ENCODE measurements at regions not wholly inside any gene's neighbourhood (a gene's known extent, or its start where the extent isn't known, plus 50 kb on each side); places are given as distances from the start of the nearest gene placed in this dataset.
A peak's percentile ranks its signal among the peaks of the same experiment; 100 is the strongest.
"Not testable (repeated sequence)": the region's sequence is repeated elsewhere in the genome, so short reads cannot be mapped to it uniquely, and the experiment has no call there.

DNA sequence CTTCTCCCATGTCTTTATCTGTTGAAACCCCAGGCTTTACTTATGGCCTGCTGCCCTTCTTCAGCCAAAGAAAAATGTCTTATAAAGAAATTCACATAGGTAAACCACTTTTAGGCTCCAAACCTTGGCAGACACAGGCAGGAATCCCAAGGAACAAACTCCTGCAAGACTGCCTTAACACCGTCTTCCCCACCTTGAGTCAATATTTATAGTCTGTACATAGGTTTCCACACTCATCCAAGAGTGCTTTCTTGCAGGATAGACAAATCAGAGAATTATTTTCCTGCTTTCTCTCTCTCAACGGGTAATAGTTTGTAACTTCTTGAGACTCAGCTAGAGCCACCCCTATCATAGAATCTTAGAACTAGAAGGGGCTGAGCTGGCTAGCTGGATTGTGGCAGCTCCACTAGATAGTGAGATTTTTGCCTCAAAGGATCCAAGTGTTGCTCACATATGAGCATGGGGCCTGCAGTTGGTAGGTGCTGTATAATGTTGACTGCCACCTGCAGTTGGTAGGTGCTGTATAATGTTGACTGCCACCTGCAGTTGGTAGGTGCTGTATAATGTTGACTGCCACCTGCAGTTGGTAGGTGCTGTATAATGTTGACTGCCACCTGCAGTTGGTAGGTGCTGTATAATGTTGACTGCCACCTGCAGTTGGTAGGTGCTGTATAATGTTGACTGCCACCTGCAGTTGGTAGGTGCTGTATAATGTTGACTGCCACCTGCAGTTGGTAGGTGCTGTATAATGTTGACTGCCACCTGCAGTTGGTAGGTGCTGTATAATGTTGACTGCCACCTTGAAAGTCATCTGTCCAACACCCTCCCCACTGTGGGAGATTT lies 142.5 kb downstream of the MINAR1 start:
- WGBS (ENCODE audit: insufficient coverage): 40% methylated on average over 1 of the region's 2 CpGs
- H3K27me3 Mint-ChIP-seq: peaks cover 6 to 11% of the 10 kb centered on the region in 2 donors
- H3K4me3 Mint-ChIP-seq: not testable (repeated sequence)

DNA sequence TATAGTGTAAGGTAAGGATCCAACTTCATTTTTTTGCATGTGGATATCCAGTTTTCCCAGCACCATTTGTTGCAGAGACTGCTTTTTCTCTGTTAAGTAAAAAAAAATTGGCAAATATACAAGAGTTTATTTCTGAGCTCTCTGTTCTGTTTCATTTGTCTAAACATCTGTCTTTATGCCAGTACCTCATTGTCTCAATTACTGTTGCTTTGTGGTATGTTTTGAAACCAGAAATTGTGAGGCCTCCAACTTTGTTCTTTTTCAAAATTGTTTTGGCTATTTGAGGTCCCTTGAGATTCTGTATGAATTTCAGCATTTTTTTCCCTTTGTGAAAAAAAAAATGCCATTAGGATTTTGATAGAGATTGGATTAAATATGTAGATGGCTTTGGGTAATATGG lies 150.5 kb downstream of the MINAR1 start:
- H3K27ac Mint-ChIP-seq: no peak overlapping the region
- no peak overlapping the region for H3K4me3 Mint-ChIP-seq
- Histone ChIP-seq H3K36me3 (ENCODE audit: control insufficient read depth in 2 of 2, extremely low read depth in 1 of 2, insufficient read depth in 1 of 2, low read length in 1 of 2) (no peaks in the 10 kb centered on the region), H3K27ac (ENCODE audit: low read length) (no peak overlapping the region), H3K4me1 (ENCODE audit: control insufficient read depth in 1 of 2, extremely low read depth in 1 of 2, insufficient read depth in 2 of 2, low read length in 2 of 2) (no peaks in the 10 kb centered on the region), H3K27me3 (replicated peaks in 1 of 2; ENCODE audit: control insufficient read depth in 2 of 2, extremely low read depth in 1 of 2, insufficient read depth in 2 of 2, low read length in 1 of 2) (no peaks in the 10 kb centered on the region), H3K4me3 (ENCODE audit: control insufficient read depth in 1 of 2, extremely low read depth in 1 of 2, low read length in 1 of 2) (no peak overlapping the region), H3K9me3 (no peaks in the 10 kb centered on the region)
- H3K9me3 Mint-ChIP-seq: no peaks in the 10 kb centered on the region
- DNase-seq (no peak), ATAC-seq (replicated peaks in 1 of 4) (no peak)
- peaks cover 28 to 30% of the 10 kb centered on the region in 2 donors for H3K27me3 Mint-ChIP-seq
- no peaks in the 10 kb centered on the region for H3K36me3 Mint-ChIP-seq
- ChIA-PET CTCF (no interaction called here), POLR2A (no interaction called here)
- H3K4me1 Mint-ChIP-seq: no peaks in the 10 kb centered on the region

More for the DNA sequence above, 142.5 kb downstream of the MINAR1 start:
- H3K4me1 ChIP-seq (ENCODE audit: control insufficient read depth in 1 of 2, extremely low read depth in 1 of 2, insufficient read depth in 2 of 2, low read length in 2 of 2); ATAC-seq (replicated peaks in 1 of 4); DNase-seq; H3K4me1 Mint-ChIP-seq; H3K27me3 ChIP-seq (replicated peaks in 1 of 2; ENCODE audit: control insufficient read depth in 2 of 2, extremely low read depth in 1 of 2, insufficient read depth in 2 of 2, low read length in 1 of 2); H3K36me3 Mint-ChIP-seq; H3K27ac ChIP-seq (ENCODE audit: low read length); H3K9me3 Mint-ChIP-seq; H3K4me3 ChIP-seq (ENCODE audit: control insufficient read depth in 1 of 2, extremely low read depth in 1 of 2, low read length in 1 of 2); H3K27ac Mint-ChIP-seq; CTCF ChIA-PET; H3K36me3 ChIP-seq (ENCODE audit: control insufficient read depth in 2 of 2, extremely low read depth in 1 of 2, insufficient read depth in 1 of 2, low read length in 1 of 2); H3K9me3 ChIP-seq; POLR2A ChIA-PET: not testable (repeated sequence)

DNA sequence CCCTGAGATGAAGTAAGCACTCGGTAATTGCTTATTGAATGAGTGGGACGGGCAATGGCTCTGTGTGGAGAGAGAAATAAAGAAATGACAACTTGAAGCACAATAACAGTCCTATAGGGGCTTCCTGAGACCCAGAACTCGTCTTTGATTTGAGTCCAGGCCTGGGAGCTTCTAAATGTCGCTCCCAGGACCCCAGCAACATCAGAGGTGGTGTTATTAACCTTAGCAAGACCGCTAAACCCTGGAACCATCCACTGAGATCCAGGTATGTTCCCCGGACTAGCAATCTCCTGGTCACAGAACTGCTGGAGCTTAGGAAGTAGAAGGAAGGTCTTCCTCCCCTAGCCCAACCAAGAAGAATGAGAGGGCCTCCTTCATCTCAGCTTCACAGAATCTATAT lies 160.0 kb downstream of the MINAR1 start:
- H3K27me3 Mint-ChIP-seq: peaks cover 22 to 29% of the 10 kb centered on the region in 2 donors
- H3K36me3 ChIP-seq (ENCODE audit: control insufficient read depth in 2 of 2, extremely low read depth in 1 of 2, insufficient read depth in 1 of 2, low read length in 1 of 2): no peaks in the 10 kb centered on the region
- no peaks in the 10 kb centered on the region for H3K4me1 Mint-ChIP-seq
- DNase-seq (no peak), ATAC-seq (replicated peaks in 1 of 4) (no peak)
- no peaks in the 10 kb centered on the region for H3K4me1 ChIP-seq (ENCODE audit: control insufficient read depth in 1 of 2, extremely low read depth in 1 of 2, insufficient read depth in 2 of 2, low read length in 2 of 2)
- no peaks in the 10 kb centered on the region for H3K9me3 Mint-ChIP-seq
- WGBS (ENCODE audit: insufficient coverage): 28% methylated on average over 2 of the region's 6 CpGs
- H3K9me3 ChIP-seq: no peaks in the 10 kb centered on the region
- peaks cover 0 to 14% of the 10 kb centered on the region in 2 experiments for H3K27me3 ChIP-seq (replicated peaks in 1 of 2; ENCODE audit: control insufficient read depth in 2 of 2, extremely low read depth in 1 of 2, insufficient read depth in 2 of 2, low read length in 1 of 2)
- no peak overlapping the region for H3K27ac ChIP-seq (ENCODE audit: low read length)
- no peak overlapping the region for H3K27ac Mint-ChIP-seq
- POLR2A ChIA-PET: no interaction called here
- no peak overlapping the region for H3K4me3 ChIP-seq (ENCODE audit: control insufficient read depth in 1 of 2, extremely low read depth in 1 of 2, low read length in 1 of 2)
- CTCF ChIA-PET: no interaction called here
- no peaks in the 10 kb centered on the region for H3K36me3 Mint-ChIP-seq
- H3K4me3 Mint-ChIP-seq: no peak overlapping the region

DNA sequence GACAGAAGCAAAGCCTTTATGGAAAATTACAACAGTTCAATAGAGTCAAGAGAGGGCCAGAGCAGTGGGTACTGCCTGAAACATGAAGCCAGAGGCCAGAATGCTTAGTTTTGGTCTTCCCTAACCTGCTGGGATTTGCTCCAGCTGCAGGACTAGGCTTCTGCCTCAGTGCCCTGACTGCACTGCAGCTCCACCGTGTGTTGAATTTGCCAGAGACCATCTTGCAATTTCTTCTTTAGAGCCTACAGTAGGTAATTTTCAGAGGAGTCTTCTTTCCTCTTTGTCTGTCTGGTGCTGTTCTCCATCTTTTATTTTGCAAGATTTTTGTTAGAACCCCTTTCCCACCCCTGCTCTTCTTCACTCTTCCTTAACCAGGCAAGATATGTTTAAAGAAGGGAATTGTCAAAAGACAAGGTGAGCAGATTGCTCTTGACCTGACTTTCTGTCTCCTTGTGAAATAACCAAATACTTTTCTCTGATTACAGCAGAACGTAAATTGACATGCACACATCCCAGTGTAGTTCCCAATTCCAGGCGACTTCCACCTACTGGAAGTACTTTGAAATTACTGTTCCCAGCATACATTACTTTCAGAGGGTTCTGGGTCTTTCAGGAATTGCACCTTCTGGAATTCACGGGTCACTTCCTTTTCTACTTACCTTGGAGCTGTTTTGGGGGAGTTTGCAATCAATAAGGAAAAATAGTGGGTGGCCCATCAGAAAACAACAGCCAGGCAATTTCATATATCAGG lies 161.2 kb downstream of the MINAR1 start:
- H3K27me3 Mint-ChIP-seq: peaks cover 24 to 39% of the 10 kb centered on the region in 2 donors
- no peak overlapping the region for H3K27ac Mint-ChIP-seq
- H3K36me3 ChIP-seq (ENCODE audit: control insufficient read depth in 2 of 2, extremely low read depth in 1 of 2, insufficient read depth in 1 of 2, low read length in 1 of 2): no peaks in the 10 kb centered on the region
- H3K9me3 Mint-ChIP-seq: no peaks in the 10 kb centered on the region
- H3K36me3 Mint-ChIP-seq: no peaks in the 10 kb centered on the region
- no peaks in the 10 kb centered on the region for H3K4me1 Mint-ChIP-seq
- H3K4me3 ChIP-seq (ENCODE audit: control insufficient read depth in 1 of 2, extremely low read depth in 1 of 2, low read length in 1 of 2): no peak overlapping the region
- 43% methylated on average over 1 of the region's 4 CpGs for WGBS (ENCODE audit: insufficient coverage)
- no peak overlapping the region for H3K4me3 Mint-ChIP-seq
- DNase-seq (no peak), ATAC-seq (replicated peaks in 1 of 4) (no peak)
- H3K4me1 ChIP-seq (ENCODE audit: control insufficient read depth in 1 of 2, extremely low read depth in 1 of 2, insufficient read depth in 2 of 2, low read length in 2 of 2): no peaks in the 10 kb centered on the region
- no peaks in the 10 kb centered on the region for H3K9me3 ChIP-seq
- H3K27ac ChIP-seq (ENCODE audit: low read length): no peak overlapping the region
- H3K27me3 ChIP-seq (replicated peaks in 1 of 2; ENCODE audit: control insufficient read depth in 2 of 2, extremely low read depth in 1 of 2, insufficient read depth in 2 of 2, low read length in 1 of 2): peaks cover 0 to 14% of the 10 kb centered on the region in 2 experiments
- ChIA-PET POLR2A (no interaction called here), CTCF (no interaction called here)

DNA sequence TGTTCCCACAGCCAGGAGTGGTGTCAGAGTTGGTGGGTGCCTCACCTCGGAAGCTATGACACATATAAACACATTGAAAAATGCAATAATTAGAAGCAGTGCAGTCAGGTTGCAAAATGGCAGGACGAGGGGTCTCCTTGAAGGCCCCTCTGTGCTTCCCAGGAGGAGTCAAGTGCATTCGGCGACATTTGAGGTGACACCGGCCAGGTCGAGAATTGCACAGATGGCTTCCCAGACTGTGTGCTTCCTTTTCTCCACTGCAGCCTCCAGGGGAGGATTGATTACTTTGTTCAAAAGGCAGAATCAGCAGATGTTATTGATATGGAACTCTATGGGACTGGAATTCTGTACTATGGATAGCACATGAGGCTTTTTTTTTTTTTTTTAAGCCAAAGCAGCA lies 163.2 kb downstream of the MINAR1 start:
- ChIA-PET POLR2A (no interaction called here), CTCF (no interaction called here)
- no peak overlapping the region for H3K27ac ChIP-seq (ENCODE audit: low read length)
- DNase-seq: no peak
- peaks cover 28 to 43% of the 10 kb centered on the region in 2 donors for H3K27me3 Mint-ChIP-seq
- H3K4me3 ChIP-seq (ENCODE audit: control insufficient read depth in 1 of 2, extremely low read depth in 1 of 2, low read length in 1 of 2): no peak overlapping the region
- no peaks in the 10 kb centered on the region for H3K4me1 ChIP-seq (ENCODE audit: control insufficient read depth in 1 of 2, extremely low read depth in 1 of 2, insufficient read depth in 2 of 2, low read length in 2 of 2)
- H3K4me3 Mint-ChIP-seq: no peak overlapping the region
- H3K36me3 Mint-ChIP-seq: no peaks in the 10 kb centered on the region
- no peaks in the 10 kb centered on the region for H3K9me3 Mint-ChIP-seq
- no peaks in the 10 kb centered on the region for H3K36me3 ChIP-seq (ENCODE audit: control insufficient read depth in 2 of 2, extremely low read depth in 1 of 2, insufficient read depth in 1 of 2, low read length in 1 of 2)
- H3K27me3 ChIP-seq (replicated peaks in 1 of 2; ENCODE audit: control insufficient read depth in 2 of 2, extremely low read depth in 1 of 2, insufficient read depth in 2 of 2, low read length in 1 of 2): peaks cover 0 to 11% of the 10 kb centered on the region in 2 experiments
- no peaks in the 10 kb centered on the region for H3K4me1 Mint-ChIP-seq
- H3K27ac Mint-ChIP-seq: no peak overlapping the region
- 87% methylated on average over 5 of the region's 6 CpGs for WGBS (ENCODE audit: insufficient coverage)
- no peak for ATAC-seq (replicated peaks in 1 of 4)
- no peaks in the 10 kb centered on the region for H3K9me3 ChIP-seq

DNA sequence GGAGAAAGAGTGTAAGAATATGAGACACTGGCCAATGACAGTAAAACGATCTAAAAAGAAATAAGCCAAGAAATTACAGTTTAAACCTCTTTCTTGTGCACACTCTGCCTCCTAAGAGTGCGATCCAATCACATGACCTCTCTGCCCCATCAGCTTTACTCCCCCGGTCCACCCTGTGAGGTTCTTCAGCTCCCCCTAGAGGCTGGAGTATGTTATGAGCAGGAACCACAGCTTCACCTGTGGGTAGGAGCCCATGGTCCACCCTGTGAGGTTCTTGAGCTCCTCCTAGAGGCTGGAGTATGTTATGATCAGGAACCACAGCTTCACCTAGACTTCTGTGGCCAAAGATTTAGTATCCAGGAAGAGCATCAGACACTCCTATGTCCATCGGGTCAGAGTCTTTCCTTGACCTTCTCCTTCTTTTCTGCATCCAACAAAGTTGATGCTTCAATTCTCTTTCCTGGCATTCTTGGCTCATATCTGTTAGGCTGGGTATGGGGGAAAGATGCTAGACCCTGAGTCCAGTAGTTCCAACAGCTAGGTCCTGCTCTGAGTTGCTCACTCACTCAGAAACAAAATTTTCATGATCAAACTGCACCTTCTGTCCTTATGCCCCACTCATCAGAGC lies 164.0 kb downstream of the MINAR1 start:
- CTCF ChIA-PET: interaction anchor here in 1 of 2 donors (1.0 kb wide), 1 partner anchor 215 kb away, joined by 3 read pairs; no protein-coding TSS in a partner anchor
- Mint-ChIP-seq H3K4me3 (no peak overlapping the region), H3K27ac (no peak overlapping the region), H3K9me3 (no peaks in the 10 kb centered on the region), H3K4me1 (no peaks in the 10 kb centered on the region), H3K27me3 (peaks cover 27 to 45% of the 10 kb centered on the region in 2 donors), H3K36me3 (no peaks in the 10 kb centered on the region)
- POLR2A ChIA-PET: no interaction called here
- DNase-seq (peak in 24 of 35 experiments; percentile 1 to 61 (median 7)), ATAC-seq (replicated peaks in 1 of 4) (peak in 3 of 4 experiments; percentile 37 to 62 (median 60))
- Histone ChIP-seq H3K9me3 (no peaks in the 10 kb centered on the region), H3K36me3 (ENCODE audit: control insufficient read depth in 2 of 2, extremely low read depth in 1 of 2, insufficient read depth in 1 of 2, low read length in 1 of 2) (no peaks in the 10 kb centered on the region), H3K27ac (ENCODE audit: low read length) (no peak overlapping the region), H3K27me3 (replicated peaks in 1 of 2; ENCODE audit: control insufficient read depth in 2 of 2, extremely low read depth in 1 of 2, insufficient read depth in 2 of 2, low read length in 1 of 2) (peaks cover 0 to 11% of the 10 kb centered on the region in 2 experiments), H3K4me1 (ENCODE audit: control insufficient read depth in 1 of 2, extremely low read depth in 1 of 2, insufficient read depth in 2 of 2, low read length in 2 of 2) (no peaks in the 10 kb centered on the region), H3K4me3 (ENCODE audit: control insufficient read depth in 1 of 2, extremely low read depth in 1 of 2, low read length in 1 of 2) (no peak overlapping the region)
- WGBS (ENCODE audit: insufficient coverage): no CpG with 5 or more reads among the region's 4 CpGs

Data from T-cell (primary cell).